ENCODE measurements at regions not wholly inside any gene's neighbourhood (a gene's known extent, or its start where the extent isn't known, plus 50 kb on each side); places are given as distances from the start of the nearest gene placed in this dataset.

- no peaks in the 10 kb centered on the region for H3K4me1 Mint-ChIP-seq (ENCODE audit: low read depth, unreplicated experiment)
- no peaks in the 10 kb centered on the region for H3K27me3 ChIP-seq (ENCODE audit: insufficient read depth, low read length)
- H4K20me1 ChIP-seq (ENCODE audit: insufficient read depth, low read length) = no peaks in the 10 kb centered on the region
- no peaks in the 10 kb centered on the region for H3K36me3 Mint-ChIP-seq (ENCODE audit: low read depth, unreplicated experiment)
- H3K4me3 Mint-ChIP-seq (ENCODE audit: unreplicated experiment) = no peak overlapping the region
- H2AFZ ChIP-seq (ENCODE audit: low read depth, low read length) = peak overlapping the region; percentile 5
- H3K4me3 ChIP-seq (ENCODE audit: insufficient read depth, low read depth, low read length) = no peak overlapping the region
- DNase-seq (ENCODE audit: low read depth) (no peak), FAIRE-seq (no peak)
- no peak overlapping the region for H3K9ac ChIP-seq (ENCODE audit: low read length)
- no peaks in the 10 kb centered on the region for H3K9me3 ChIP-seq (ENCODE audit: insufficient read depth, low read depth, low read length)
- no peak overlapping the region for H3K27ac Mint-ChIP-seq (ENCODE audit: unreplicated experiment)
- no peaks in the 10 kb centered on the region for H3K9me3 Mint-ChIP-seq (ENCODE audit: unreplicated experiment)
- no peak overlapping the region for H3K27ac ChIP-seq (ENCODE audit: low read depth, low read length)
- H3K36me3 ChIP-seq (ENCODE audit: insufficient read depth, low read length) = no peaks in the 10 kb centered on the region
- H3K4me2 ChIP-seq (ENCODE audit: low read length) = no peak overlapping the region
- TF ChIP-seq CTCF (IDR thresholded peaks at IDR 0.05; ENCODE audit: insufficient read depth, low read depth, low read length) (no peak), EZH2 (IDR thresholded peaks at IDR 0.05; ENCODE audit: insufficient read depth, low read length) (no peak)
- no peaks in the 10 kb centered on the region for H3K4me1 ChIP-seq (ENCODE audit: insufficient read depth, low read length)
- H3K27me3 Mint-ChIP-seq (ENCODE audit: low read depth, unreplicated experiment) = no peaks in the 10 kb centered on the region
- no peaks in the 10 kb centered on the region for H3K79me2 ChIP-seq (ENCODE audit: insufficient read depth, low read length)
These were observed 421.9 kb upstream of the PCDH9 start for GRCh38 chr13:67651908-67652465.

GRCh38 chr13:67650471-67650870 lies 420.3 kb upstream of the PCDH9 start:
- DNase-seq (ENCODE audit: low read depth) (peak; percentile 14), FAIRE-seq (no peak)
- TF ChIP-seq CTCF (IDR thresholded peaks at IDR 0.05; ENCODE audit: insufficient read depth, low read depth, low read length) (no peak), EZH2 (IDR thresholded peaks at IDR 0.05; ENCODE audit: insufficient read depth, low read length) (no peak)
- no peaks in the 10 kb centered on the region for H3K36me3 Mint-ChIP-seq (ENCODE audit: low read depth, unreplicated experiment)
- H3K4me1 Mint-ChIP-seq (ENCODE audit: low read depth, unreplicated experiment) = no peaks in the 10 kb centered on the region
- Histone ChIP-seq H3K9ac (ENCODE audit: low read length) (no peak overlapping the region), H4K20me1 (ENCODE audit: insufficient read depth, low read length) (no peaks in the 10 kb centered on the region), H3K27ac (ENCODE audit: low read depth, low read length) (no peak overlapping the region), H2AFZ (ENCODE audit: low read depth, low read length) (no peak overlapping the region), H3K27me3 (ENCODE audit: insufficient read depth, low read length) (no peaks in the 10 kb centered on the region), H3K9me3 (ENCODE audit: insufficient read depth, low read depth, low read length) (no peaks in the 10 kb centered on the region), H3K36me3 (ENCODE audit: insufficient read depth, low read length) (no peaks in the 10 kb centered on the region), H3K79me2 (ENCODE audit: insufficient read depth, low read length) (no peaks in the 10 kb centered on the region), H3K4me3 (ENCODE audit: insufficient read depth, low read depth, low read length) (no peak overlapping the region), H3K4me2 (ENCODE audit: low read length) (no peak overlapping the region), H3K4me1 (ENCODE audit: insufficient read depth, low read length) (no peaks in the 10 kb centered on the region)
- no peaks in the 10 kb centered on the region for H3K9me3 Mint-ChIP-seq (ENCODE audit: unreplicated experiment)
- H3K27me3 Mint-ChIP-seq (ENCODE audit: low read depth, unreplicated experiment) = no peaks in the 10 kb centered on the region
- H3K27ac Mint-ChIP-seq (ENCODE audit: unreplicated experiment) = no peak overlapping the region
- no peak overlapping the region for H3K4me3 Mint-ChIP-seq (ENCODE audit: unreplicated experiment)

GRCh38 chr13:67645874-67646467 lies 415.8 kb upstream of the PCDH9 start:
- H3K4me3 Mint-ChIP-seq (ENCODE audit: unreplicated experiment) = no peak overlapping the region
- no peak overlapping the region for H3K9ac ChIP-seq (ENCODE audit: low read length)
- no peak overlapping the region for H3K4me2 ChIP-seq (ENCODE audit: low read length)
- H4K20me1 ChIP-seq (ENCODE audit: insufficient read depth, low read length) = no peaks in the 10 kb centered on the region
- no peaks in the 10 kb centered on the region for H3K9me3 ChIP-seq (ENCODE audit: insufficient read depth, low read depth, low read length)
- no peak for FAIRE-seq
- H3K4me3 ChIP-seq (ENCODE audit: insufficient read depth, low read depth, low read length) = no peak overlapping the region
- no peak overlapping the region for H2AFZ ChIP-seq (ENCODE audit: low read depth, low read length)
- no peaks in the 10 kb centered on the region for H3K27me3 Mint-ChIP-seq (ENCODE audit: low read depth, unreplicated experiment)
- H3K4me1 ChIP-seq (ENCODE audit: insufficient read depth, low read length) = no peaks in the 10 kb centered on the region
- TF ChIP-seq EZH2 (IDR thresholded peaks at IDR 0.05; ENCODE audit: insufficient read depth, low read length) = no peak
- no peak for TF ChIP-seq CTCF (IDR thresholded peaks at IDR 0.05; ENCODE audit: insufficient read depth, low read depth, low read length)
- no peaks in the 10 kb centered on the region for H3K27me3 ChIP-seq (ENCODE audit: insufficient read depth, low read length)
- no peak for DNase-seq (ENCODE audit: low read depth)
- no peaks in the 10 kb centered on the region for H3K36me3 ChIP-seq (ENCODE audit: insufficient read depth, low read length)
- no peaks in the 10 kb centered on the region for H3K79me2 ChIP-seq (ENCODE audit: insufficient read depth, low read length)
- H3K27ac ChIP-seq (ENCODE audit: low read depth, low read length) = no peak overlapping the region
- no peaks in the 10 kb centered on the region for H3K4me1 Mint-ChIP-seq (ENCODE audit: low read depth, unreplicated experiment)
- no peak overlapping the region for H3K27ac Mint-ChIP-seq (ENCODE audit: unreplicated experiment)
- H3K9me3 Mint-ChIP-seq (ENCODE audit: unreplicated experiment) = no peaks in the 10 kb centered on the region
- H3K36me3 Mint-ChIP-seq (ENCODE audit: low read depth, unreplicated experiment) = no peaks in the 10 kb centered on the region
